Activated CD4-positive, alpha-beta T cell treated with anti-CD3 and anti-CD28 coated beads, Interleukin-10, Interleukin-2, amounts not matched to agents 100 ng/mL and 50 ng/mL, durations not matched to agents 16 hours and 8 hours (primary cell): ENCODE measurements at regions not wholly inside any gene's neighbourhood (a gene's known extent, or its start where the extent isn't known, plus 50 kb on each side); places are given as distances from the start of the nearest gene placed in this dataset.

Experiments used
- DNase-seq: peaks from one replicate; pipeline ENCODE4 v3.0.0-alpha.2; 2020

DNA sequence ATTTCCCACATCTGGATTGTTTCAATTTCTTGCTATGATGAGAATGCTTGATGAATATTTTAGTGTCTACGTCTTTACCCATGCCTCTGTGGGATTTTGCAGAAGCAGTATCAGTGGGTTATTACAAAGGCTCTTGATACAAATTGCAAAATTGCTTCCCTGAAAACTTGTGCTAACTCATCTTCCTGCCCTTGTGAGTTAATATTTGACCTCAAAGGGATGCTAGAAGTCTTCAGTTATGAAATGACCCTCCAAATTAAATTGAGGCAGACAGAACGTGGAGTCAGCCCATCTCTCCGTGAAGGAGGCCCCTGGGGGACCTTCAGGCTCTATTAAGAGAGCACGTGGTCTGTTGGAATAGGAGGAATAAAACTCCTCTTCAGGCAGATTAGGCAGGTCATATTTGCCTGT, 239.2 kb upstream of the HS6ST1 start:
- DNase-seq = no peak

DNA sequence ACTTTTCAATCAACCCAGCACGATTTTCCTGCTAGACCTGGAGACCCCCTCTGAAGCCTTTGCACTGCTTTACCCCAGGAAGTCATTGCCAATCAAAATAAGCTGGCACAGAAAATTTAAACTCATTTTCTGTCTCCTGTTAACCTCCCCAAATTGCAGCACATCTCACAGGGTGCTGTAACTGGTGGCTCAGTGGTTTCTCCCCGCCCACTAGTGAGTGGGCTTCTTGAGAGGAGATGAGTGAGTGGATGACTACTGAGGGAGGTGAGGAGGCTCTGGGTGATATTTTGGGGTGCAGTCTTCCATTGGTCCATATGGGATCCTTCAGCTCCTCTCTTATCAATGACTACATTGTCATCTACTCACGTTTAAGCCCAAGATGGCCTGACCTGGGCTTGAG, 239.8 kb upstream of the HS6ST1 start:
- no peak for DNase-seq

DNA sequence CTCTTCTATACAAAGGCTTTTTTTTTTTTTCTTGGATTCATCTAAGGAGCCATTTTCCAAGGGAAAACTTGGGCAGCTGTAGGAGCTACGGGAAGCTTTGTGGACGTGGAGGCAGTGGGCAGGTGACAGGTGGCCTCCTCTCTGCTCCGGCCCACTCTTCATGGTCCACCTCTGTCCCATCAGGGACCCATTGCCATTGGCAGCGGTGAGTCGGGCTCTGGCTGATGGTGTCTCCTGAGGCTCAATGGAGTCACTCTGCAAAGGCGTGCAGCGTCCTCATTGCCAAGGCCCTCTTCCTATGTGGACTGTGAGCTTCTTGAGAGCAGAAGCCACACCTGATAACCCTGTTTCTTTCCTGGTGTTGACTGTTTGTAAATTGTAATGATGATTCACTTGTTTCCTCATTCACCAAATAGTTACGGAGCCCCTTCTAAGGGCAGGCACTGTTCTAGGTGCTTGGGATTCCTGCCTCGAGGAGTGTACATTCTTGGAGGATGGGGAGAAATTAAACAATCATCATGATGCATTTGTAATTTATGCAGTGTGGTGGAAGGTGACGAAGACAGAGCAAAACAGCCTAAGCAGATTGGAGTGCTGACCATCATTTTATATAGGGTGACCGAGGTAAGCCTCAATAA, 240.3 kb upstream of the HS6ST1 start:
- no peak for DNase-seq

DNA sequence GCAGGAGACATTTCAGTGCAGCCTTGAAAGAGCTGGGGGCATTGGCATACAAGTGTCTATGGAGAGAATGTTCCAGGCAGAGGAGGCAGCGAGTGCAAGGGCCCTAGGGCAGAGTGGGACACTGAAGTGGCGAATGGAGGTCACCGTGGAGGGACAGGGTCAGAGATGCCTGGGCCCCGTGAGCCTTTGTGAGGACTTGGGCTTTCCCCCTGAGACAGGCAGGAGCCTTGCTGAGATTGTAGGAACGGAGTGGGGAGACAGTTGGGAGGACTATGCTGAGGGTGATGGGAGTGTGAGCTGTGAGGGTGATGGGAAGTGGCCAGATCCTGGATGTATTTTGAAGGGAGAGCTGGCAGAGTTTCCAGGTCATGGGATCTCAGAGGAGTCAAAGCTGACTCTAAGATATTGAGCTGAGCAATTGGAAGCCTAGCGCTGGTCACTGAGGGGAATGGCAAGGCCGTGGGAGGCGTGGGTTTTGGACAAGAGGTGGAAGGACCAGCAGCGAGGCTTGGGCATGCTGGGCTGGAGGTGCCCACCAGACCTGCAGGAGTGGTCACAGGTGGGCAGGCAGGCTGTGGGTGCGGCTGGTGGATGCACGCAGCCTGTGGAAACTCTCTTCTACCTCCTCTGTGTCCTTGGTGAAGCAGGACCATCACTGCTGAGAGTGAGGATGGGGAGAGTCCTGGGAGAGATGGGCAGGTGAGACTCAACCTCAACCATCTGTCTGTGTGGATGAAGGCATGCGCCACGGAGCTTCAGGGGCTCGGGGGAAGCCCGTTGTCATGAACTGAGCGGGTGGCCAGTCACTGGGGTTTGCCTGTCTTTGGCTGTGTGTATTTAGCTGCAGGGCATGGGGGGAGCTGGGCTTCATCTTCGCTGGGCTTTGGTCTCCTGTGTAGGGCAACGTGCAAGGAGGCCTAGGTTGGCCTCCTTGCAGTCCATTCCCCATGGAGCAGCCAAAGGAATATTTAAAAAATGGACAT, 241.2 kb upstream of the HS6ST1 start:
- no peak for DNase-seq

DNA sequence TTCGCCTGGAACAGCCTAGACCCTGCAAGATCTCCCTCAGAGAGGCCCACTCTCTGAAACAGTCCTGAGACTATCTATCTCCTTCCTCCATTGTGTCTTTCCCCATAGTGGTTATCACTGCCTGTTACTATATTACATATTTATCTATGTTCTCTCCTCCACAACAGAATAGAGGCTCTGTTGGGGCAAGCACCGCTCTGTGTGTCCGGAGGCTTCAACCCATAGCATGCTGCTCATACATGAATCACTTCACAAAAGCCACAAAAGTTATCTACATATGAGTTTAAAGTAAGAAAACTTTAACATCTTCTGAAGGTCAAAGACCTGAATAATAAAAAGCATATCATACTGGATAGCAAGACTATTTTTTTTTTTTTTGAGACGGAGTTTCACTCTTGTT, 242.1 kb upstream of the HS6ST1 start:
- DNase-seq = no peak

DNA sequence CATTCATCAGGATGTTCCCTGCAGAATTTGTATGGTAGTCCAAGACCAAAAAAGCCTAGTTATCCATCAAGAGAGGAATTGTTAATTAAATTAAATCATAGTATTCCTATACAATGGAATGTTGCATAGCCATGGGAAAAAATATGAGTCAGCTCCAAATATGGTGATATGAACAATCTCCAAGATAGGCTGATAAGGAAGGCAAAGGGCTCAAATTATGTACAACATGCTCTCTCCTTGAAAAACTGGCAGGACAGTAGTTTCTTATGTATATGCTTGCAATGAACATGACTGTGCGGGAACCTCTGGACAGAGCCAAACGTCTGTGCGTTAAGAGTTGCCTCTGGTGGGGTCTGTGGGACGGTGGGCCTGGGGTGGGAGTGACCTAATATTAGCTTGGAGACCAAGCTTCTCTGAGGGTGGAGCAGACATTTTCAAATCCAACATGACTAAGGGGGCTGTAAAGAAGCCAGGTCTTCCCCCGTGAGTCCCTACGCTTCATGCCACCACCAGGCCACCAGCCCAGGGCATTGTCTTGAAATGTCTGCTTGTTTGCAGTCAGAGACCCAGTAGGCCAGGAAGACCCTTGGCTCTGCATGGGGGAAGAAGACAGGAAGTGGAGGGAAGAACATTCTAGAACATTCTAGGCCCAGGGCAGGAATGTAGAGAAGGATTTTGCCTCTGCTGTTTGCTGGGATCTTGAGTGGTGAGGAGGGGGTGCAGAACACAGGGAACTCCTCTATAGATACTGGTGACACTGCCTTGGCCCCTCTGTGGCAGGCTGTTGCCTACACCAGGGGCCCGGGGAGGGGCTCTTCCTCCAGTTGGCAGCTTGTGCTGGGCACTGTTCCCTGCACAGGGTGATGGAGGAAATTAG, 244.0 kb upstream of the HS6ST1 start:
- no peak for DNase-seq

DNA sequence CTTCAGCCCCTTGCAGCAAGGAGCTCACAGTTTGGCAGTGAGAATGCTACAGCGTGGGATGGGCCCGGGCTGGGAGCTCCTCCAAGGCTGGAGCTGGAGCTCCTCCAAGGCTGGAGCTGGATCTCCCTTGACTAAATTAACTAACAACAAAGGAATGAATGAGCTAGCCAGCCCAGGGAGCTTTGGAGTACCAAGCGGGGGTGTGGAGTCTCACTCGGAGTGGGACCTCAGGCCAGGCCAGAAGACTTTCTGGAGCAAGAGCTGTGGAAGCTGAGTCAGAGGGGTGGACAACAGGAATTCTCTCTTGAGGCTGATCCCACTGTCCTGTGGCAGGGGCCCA, 244.7 kb upstream of the HS6ST1 start:
- DNase-seq = no peak

DNA sequence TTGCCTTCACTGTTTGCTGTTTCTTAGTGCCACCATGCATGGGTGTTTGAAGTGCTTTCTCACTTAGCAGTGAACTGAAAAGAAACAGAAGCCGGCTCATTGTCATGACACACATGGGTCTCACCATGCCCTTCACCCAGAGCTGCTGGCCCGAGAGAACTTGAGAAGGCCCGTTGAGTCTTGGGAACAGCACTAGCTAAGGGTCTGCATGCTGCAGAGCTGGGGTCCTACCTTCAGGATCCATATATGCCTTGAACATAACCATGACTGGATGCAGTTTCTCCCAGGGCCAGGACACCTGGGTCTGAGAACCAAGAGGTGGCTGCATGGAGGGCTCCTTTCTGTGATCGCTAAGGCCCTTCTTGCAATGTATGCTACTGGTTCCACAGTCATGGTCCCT, 245.5 kb upstream of the HS6ST1 start:
- DNase-seq = no peak

DNA sequence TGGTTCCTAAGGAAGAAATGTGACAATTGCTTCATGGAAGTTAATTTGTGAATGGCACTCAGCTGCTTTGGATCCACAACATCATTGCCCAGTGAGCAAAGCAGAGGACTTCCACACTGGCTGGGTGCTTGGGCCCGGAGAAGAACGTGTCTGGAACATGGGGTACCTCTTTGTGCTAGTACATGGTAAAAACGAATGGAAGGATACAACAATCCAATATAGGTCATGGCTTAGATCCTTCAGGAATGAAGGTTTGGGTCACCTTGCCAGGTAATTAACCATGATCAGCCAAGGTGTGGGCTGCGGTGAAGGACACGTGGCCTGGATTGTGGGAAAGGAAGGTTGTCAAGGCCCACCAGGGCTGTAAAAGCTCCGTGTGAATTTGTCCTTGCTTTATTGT, 245.9 kb upstream of the HS6ST1 start:
- no peak for DNase-seq

DNA sequence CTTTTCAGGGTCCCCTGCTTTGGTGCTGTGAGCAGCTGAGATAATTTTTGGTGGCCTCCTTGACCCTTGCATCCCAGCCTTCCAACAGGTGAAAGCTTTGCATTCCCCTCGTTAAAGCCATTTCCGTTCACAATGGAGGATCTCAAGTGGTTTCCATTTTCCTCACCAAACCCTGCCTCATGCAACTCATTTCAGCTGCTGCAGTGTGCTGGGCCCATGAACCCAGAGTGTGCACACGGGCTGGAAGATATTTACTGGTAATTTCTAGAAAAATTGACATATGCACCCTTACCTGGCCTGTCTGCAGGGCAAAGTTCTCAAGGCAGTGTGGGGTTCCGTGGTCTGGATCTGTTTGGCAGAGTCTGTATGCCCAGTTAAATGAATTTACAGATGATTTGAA, 246.8 kb upstream of the HS6ST1 start:
- no peak for DNase-seq

DNA sequence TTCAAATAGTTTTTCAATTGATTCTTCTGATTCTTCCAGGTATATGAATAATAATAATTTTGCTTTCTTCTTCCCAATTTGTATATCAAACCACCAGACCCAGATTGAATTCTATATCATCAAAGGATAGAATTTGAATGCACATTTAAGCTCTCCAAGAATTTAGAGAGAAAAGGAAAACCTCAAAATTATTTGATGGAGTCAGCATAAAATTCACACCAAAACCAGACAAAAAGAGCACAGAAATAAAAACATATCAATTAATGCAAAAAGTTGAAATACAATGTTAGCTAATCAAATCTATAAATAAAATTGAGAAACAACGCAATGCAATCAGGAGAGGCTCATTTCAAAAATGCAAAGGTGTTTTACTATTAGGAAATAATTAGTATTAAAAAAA, 248.0 kb upstream of the HS6ST1 start:
- DNase-seq = no peak

DNA sequence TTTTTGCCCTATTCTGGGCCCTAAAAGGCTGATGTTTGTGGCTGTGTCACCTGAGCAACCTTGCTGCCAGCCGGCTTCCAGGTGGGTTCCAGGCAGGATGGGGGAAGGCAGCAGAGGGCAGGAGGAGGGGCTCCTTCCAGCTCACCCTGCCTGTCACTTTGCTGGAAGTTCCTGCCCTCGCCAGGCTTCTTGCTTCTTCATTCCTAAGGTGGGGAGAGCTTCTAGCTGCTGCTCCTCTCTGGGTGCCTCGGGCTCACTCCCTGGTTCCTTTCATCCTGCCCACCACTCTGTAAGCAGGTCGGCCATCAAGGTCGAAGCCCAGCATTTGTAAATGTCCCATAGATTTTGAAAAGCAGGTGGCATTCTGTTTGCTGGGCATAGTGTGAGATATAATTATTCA, 249.4 kb upstream of the HS6ST1 start:
- no peak for DNase-seq

DNA sequence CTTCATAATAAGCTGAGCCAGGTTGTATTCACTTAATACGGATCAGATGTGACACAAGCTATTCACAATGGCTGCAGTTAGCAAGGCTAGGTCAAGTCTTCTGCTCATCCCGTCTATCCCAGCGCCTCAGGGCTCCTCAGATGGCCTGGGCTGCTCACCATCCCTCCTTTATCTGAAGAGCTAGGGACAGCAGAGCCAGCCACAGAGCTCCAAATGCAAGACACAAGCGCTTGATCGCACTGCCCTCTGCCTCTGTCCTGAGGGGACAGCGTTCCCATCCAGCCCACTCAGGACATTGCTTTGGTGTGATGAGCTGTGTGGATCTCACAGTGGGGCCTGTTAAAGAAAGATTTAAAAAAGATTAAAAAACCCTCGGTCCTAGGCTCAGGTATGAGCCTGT, 254.4 kb upstream of the HS6ST1 start:
- DNase-seq = no peak

DNA sequence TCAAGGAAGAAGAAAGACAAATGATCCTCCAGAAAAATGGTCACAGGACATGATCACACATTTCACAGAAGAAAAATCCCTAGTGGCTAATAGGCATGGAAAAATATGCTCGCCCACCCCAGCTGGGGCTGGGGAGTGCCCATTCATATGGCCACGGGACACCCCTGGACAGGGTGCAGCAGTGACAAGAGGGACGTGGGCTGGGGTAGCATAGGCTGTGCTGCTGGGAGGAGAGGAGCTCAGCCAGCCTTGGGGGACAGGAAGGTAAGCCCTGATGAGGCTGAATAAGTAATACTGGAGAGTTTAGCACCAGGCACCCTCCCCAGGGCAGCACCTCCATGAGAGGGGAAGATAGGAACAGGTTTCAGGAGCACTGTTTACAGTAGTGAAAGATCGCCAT, 254.9 kb upstream of the HS6ST1 start:
- DNase-seq = no peak

DNA sequence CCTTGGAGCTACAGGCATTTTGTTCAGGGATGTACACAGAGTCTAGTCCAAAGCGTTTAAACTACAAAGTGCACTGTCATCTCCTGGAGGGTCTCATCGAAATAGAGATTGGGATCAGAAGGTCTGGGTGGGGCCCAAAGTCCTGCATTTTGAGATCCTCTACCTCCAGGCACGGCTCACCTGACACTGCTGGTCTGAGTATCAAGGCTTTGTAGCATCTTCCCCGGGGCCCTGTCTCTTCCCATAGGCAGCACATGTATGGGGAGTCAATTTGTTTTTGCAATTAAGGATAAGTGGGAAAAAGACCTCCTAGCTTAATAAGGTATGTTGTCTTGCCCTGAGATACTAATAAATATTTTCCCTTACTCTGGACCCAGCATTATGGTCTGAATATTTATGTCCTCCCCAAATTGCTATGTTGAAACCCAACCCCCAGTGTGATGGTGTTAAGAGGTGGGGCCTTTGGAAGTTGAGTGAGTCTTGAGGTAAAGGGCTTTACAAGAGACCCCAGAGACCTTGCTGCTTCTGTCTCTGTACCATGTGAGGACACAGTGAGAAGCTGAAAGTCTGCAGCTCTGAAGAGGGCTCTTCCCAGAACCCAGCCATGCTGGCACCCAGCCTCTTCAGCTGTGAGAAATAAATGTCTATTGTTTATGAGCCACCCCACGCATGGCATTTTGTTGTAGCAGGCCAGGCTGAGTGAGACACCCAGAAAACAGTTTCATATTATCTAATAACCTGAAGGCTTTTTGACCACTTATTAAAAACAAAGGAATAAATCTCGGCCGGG, 258.7 kb upstream of the HS6ST1 start:
- no peak for DNase-seq

DNA sequence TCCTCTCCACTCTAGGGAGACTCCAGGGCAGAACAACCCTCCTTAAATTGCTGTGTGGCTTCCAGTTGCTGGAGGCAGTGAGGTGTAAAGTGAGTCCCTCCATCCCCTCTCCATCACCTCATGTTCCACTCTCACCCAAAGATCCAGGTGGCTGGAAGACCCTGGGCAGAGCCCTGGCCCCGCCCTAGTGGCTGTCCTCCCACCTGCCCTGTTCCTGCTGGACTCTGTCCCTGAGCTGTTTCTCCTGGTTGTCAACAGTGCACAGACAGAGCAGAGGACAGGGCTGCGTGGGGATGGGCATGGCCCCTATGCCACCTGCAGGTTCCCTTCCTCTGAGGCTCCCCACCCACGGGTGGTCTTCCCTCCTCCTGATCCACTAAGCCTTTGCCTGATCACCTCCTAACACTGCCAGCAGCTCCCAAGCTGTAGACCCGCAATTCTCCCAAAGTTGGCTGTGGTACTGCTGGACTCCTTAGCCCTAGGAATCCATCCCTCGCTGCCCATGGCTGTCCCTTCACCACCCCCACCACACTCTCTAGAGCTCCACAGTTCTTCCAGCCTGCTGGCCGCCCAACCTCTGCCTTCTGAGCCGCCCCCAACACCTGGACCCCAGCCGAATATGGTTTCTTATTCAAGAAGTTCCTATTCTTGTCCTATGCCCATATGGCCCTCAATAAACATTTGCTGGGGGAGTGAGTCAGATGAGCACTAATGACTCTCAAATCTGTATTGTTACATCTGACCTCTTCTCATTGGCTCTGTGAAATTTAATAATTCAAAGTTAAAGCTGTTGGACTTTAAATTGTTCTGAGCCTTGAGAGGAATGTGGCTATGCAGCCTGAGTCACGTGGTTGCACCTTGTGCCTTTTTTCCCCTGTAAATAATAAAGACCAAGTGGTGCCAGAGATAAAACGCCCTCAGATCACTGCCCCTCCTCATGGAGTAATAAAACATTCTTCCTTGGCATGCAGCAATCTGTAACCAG, 260.0 kb upstream of the HS6ST1 start:
- DNase-seq = no peak

DNA sequence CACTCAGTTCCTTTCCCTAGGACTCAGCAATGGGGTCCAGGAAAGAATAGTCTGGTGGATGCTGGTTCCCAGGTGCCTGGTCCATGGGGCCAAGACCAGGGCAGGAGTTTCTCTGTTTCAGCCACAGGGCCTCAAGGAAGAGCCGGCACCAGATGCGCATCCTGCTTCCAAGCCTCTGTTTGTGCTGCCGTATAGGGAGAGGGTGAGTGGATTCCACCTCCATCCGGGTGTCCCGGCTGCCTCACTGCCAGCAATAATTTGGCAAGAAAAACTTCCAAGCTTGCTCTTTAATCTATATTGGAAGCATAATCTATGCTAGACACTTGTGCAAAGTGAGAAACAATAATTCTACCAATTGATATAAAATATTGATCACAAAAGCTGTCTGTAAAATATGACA, 261.2 kb upstream of the HS6ST1 start:
- DNase-seq = no peak

DNA sequence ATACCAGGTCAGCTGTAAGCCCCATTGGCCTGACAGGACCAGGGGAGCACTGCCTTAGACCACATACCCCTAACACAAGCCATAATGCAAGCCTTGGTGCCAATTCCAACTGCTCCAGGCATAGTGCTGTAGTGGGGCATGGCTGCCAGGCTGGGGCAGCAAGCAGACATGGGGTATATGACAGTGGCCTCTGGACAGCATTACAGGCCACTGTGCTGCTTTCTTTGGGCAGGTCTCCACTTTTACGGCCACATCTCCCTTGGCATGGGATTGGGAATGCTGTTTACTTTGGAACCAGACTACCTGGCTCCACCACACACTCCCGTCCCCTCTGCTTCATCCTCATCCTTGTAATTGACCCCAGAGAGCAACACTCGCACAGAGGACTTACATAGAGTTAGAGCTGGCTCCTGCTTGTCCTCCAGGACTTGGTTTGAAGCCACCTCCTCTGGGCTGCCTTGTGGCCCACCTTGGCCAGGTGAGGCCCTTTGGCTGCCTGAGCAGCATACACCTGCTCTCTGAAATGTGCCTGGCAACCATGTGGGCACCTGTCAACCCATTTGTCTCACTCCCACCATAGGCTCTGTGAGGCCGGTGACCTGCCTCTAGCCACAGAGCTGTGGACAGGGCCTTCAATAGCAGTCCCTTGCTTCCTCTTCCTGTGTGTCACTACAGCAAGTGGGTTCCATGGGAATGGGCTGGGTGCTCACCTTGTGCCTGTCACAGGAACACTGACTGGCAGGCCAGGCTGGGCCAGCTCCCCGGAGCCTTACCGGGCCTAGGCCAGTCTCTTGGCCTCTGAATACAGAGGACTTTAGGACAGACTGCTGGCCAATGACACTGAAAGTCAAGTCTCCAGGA, 262.6 kb upstream of the HS6ST1 start:
- DNase-seq = no peak

DNA sequence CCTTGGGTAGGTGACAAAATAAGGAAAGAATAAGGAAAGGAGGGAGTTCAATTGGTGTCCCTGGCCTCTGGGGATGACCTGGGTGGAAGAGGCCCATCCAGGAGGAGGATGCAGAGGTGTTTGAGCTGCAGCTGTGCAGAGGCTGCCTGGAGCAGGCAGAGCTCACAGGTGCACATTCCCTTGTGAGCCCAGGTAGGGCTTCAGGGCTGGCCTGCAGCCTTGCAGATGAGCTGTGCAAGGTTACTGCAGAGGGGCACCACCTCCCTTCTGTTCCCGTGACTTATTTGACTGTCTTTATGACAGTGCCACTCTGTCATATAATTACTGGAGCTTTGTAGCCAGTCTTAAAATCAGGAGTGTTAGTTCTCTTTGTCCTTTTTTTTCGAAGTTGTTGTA, 263.2 kb upstream of the HS6ST1 start:
- DNase-seq = no peak

DNA sequence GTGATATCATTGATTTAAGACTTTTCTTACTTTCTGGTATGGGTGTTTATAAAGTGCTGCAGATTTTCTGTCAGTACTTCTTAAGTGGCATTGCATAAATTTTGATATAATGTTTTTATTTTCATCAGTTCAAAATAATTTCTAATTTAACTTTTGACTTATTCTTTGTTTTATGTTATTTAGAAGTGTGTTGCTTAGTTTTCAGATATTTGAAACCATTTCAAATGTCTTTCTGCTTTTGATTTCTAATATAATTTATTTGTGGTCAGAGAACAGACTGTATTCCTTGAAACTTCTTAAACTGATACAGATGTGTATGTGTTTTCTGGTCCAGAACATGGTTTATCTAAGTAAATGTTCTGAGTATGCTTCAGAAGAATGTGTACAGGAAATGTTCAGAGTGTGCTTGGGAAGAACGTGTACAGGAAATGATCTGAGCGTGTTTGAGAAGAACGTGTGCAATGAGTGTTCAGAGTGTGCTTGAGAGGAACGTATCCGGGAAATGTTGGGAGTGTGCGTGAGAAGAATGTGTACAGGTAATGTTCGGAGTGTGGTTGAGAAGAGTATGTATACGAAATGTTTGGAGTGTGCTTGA, 265.7 kb upstream of the HS6ST1 start:
- no peak for DNase-seq
